GM12872 (cell line): ENCODE measurements at regions not wholly inside any gene's neighbourhood (a gene's known extent, or its start where the extent isn't known, plus 50 kb on each side); places are given as distances from the start of the nearest gene placed in this dataset.

Experiments
- CTCF ChIP-seq: IDR thresholded peaks from 3 replicates; pipeline ENCODE4 v1.5.1; 2011; ENCODE audit warnings: low read depth, mild to moderate bottlenecking, low read length, moderate library complexity; ENCODE audit not compliant: insufficient read depth

DNA sequence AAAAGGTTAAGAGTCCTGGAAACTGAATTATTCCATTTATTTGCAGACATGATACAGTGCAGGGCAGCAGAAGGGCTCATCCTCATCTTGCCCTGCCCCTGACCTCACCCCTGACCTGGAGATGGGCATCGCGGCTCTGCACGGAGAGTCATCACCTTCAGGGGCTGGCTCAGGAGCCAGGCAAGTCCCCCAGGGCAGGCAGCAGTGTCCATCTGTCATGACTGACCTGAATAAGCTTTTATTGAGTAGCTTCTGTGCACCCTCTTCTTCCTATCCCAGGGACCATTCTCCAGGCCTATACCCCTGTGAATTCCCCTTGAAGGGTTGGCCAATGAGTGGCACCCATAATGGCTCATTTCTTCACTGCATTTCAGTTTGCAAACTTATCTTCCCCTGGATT is 484.2 kb downstream of the ZNF536 start:
- TF ChIP-seq CTCF = no peak

DNA sequence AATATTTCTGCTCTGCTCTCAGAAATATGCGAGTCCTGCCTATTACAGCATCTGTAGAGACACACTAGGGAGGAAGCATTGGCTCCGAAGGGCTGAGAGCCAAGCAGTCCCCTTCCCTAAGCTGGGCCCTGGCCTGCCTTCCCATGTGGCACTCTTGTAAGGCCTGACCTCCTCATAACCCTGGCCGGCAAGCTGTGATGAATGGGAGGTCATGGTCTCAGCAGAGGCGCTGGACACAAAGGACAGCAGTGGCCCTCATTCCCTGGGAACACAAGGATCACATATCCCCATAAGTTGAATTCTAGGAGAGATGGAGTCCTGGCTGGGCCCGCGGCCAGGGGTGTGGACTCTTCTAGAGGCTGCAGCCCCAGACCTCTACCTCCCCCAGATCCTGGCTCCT is 483.3 kb downstream of the ZNF536 start:
- no peak for TF ChIP-seq CTCF

DNA sequence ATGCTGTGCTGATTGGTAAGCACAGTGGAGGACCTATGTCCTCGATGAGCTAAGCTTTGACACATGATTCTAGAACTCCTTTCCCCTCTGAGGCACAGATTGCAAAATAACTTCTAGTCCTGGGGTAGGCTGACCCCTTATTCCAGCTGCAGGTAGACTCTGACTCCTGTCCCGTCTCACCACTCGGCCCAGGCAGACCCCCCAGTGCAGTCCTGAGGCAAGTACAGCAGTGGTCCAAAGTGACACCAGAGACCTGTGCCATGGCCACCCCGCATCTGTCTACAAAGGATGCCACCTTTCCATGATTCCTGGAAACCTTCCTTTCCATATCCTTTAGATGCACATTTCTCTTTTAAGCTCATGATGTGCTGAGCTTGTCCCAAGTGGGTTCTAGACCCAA is 482.5 kb downstream of the ZNF536 start:
- no peak for TF ChIP-seq CTCF

- TF ChIP-seq CTCF = no peak
Measured at GRCh38 chr19:30854207-30854606, 482.0 kb downstream of the ZNF536 start.

DNA sequence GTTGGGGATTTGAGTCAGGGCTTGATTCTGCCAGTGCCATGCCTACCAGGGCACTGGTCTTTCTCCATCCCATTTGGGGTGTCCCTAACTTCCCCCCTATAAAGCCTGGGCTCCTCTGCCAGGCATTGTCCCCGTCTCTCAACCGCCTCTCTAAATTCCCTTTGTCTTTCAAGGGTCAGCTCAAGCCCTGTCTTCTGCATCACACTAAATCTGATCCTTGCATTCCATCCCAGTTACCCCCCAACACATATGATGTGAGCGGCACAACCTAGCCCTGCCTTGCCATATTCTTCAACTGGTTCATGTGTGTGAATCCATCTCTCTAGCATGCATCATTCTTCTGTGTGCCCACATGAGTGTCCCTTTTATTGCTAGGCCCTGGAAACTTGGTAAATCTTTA is 480.9 kb downstream of the ZNF536 start:
- TF ChIP-seq CTCF = no peak

- no peak for TF ChIP-seq CTCF
Measured at GRCh38 chr19:30852168-30852567, 480.0 kb downstream of the ZNF536 start.

- no peak for TF ChIP-seq CTCF
Measured at GRCh38 chr19:30851646-30852045, 479.5 kb downstream of the ZNF536 start.
